K562 (cell line): ENCODE measurements at regions not wholly inside any gene's neighbourhood (a gene's known extent, or its start where the extent isn't known, plus 50 kb on each side); places are given as distances from the start of the nearest gene placed in this dataset.

Experiments used
- ATAC-seq: fragments of 200-7000 bp; cut with Tn5 transposase; 3 replicates; pipeline ENCODE4 v1.9.1; 2020; ENCODE audit warnings: moderate library complexity
- BruUV-seq: library from RNA; stranded (reverse); fragments of 400-500 nt; replicated peaks from 2 replicates; lab custom pipeline; 2021; lab: Mats Ljungman, UMichigan
- CTCF ChIA-PET: fragments of 300-600 bp; formaldehyde crosslinking; extraction: SDS; loops from one replicate; lab custom pipeline; 2021; ENCODE audit warnings: low intra/inter-chr PET ratio; lab: Yijun Ruan, JAX
- POLR2A ChIA-PET: fragments of 300-600, 350-650 bp; sonication (Branson Sonifier 250); formaldehyde crosslinking; extraction: SDS; loops from one replicate; lab custom pipeline; 2021; ENCODE audit warnings: antibody characterized with exemption, inconsistent platforms; lab: Yijun Ruan, JAX
- DNase-seq, 4 experiments: peaks; one replicate each; pipeline versions ENCODE4 v3.0.0 to v3.0.0-alpha.2; 2011 to 2018; ENCODE audit warnings: low spot score in 3 of 4, mixed read lengths in 3 of 4; ENCODE audit errors: extremely low read depth in 1 of 4
- FAIRE-seq: peaks from 2 replicates; lab custom pipeline; 2011; peaks lifted over from hg19 to GRCh38; lab: Jason Lieb, UNC
- H2AFZ ChIP-seq: 2 replicates; pipeline ENCODE4 v1.6.0; 2011; ENCODE audit warnings: low read depth, low read length, control low read depth, inconsistent platforms
- H3K27ac ChIP-seq: fragments of 200-600 bp; 3 replicates; pipeline ENCODE4 v1.8.0; 2011; ENCODE audit warnings: low read depth, mild to moderate bottlenecking, control low read depth, inconsistent platforms, low read length, moderate library complexity, mixed read lengths; ENCODE audit errors: extremely low read depth
- H3K27me3 ChIP-seq, 2 experiments: fragments of 300-600 bp in 1 of 2; 2 replicates in 1 of 2; 3 replicates in 1 of 2; pipeline versions ENCODE4 v1.6.0 to v1.8.0; 2011; ENCODE audit warnings: inconsistent platforms in 2 of 2, low read length in 2 of 2, mild to moderate bottlenecking in 1 of 2, mixed read lengths in 1 of 2, moderate library complexity in 1 of 2; ENCODE audit not compliant: control insufficient read depth in 2 of 2, insufficient read depth in 2 of 2
- H3K36me3 ChIP-seq: fragments of 300-600 bp; 3 replicates; pipeline ENCODE4 v1.8.0; 2011; ENCODE audit warnings: mild to moderate bottlenecking, low read length, inconsistent platforms; ENCODE audit not compliant: control insufficient read depth, insufficient read depth
- H3K4me1 ChIP-seq, 2 experiments: fragments of 200-600 bp in 1 of 2; replicated peaks in 1 of 2; 2 replicates in 1 of 2; 3 replicates in 1 of 2; pipeline versions ENCODE4 v1.5.1 to v1.8.0; 2011; ENCODE audit warnings: inconsistent platforms in 2 of 2, low read length in 2 of 2, mild to moderate bottlenecking in 1 of 2, mixed read lengths in 1 of 2, moderate library complexity in 1 of 2; ENCODE audit not compliant: control insufficient read depth in 2 of 2, insufficient read depth in 2 of 2
- H3K4me2 ChIP-seq: 2 replicates; pipeline ENCODE4 v1.6.1; 2011; ENCODE audit warnings: low read length, control low read depth, inconsistent platforms, mixed read lengths; ENCODE audit not compliant: insufficient read depth
- H3K4me3 ChIP-seq: fragments of 200-600 bp; sonication (generic), shearing (Covaris generic); 2 replicates; pipeline ENCODE4 v1.5.1; 2016; ENCODE audit warnings: control low read depth, inconsistent platforms
- H3K79me2 ChIP-seq: fragments of 200-600 bp; 3 replicates; pipeline ENCODE4 v1.8.0; 2011; ENCODE audit warnings: low read length, inconsistent platforms; ENCODE audit not compliant: control insufficient read depth, insufficient read depth
- H3K9ac ChIP-seq, 2 experiments: 2 replicates each; pipeline versions ENCODE4 v1.6.0 to v1.6.1; 2011; ENCODE audit warnings: low read depth in 2 of 2, low read length in 2 of 2, control low read depth in 1 of 2, inconsistent platforms in 1 of 2, mild to moderate bottlenecking in 1 of 2, mixed read lengths in 1 of 2; ENCODE audit not compliant: insufficient read depth in 1 of 2
- H3K9me1 ChIP-seq: one replicate; pipeline ENCODE4 v1.6.0; 2011; ENCODE audit warnings: inconsistent platforms, mild to moderate bottlenecking, low read length, moderate library complexity; ENCODE audit not compliant: control insufficient read depth, insufficient read depth
- H3K9me3 ChIP-seq: replicated peaks from 2 replicates; pipeline ENCODE4 v1.5.1; 2011; ENCODE audit warnings: low read depth, low read length, inconsistent platforms; ENCODE audit not compliant: control insufficient read depth, insufficient read depth
- H4K20me1 ChIP-seq: replicated peaks from 2 replicates; pipeline ENCODE4 v1.6.1; 2011; ENCODE audit warnings: low read length, inconsistent platforms, mixed read lengths; ENCODE audit not compliant: control insufficient read depth, insufficient read depth
- ATF3 ChIP-seq, 2 experiments: fragments of 450-650 bp in 1 of 2; sonication (generic) in 1 of 2; formaldehyde crosslinking in 1 of 2; IDR thresholded peaks in 1 of 2; conservative IDR thresholded peaks in 1 of 2; 2 replicates each; pipeline versions ENCODE4 v1.6.1 to v1.8.1; 2016 to 2023; ENCODE audit warnings: mild to moderate bottlenecking in 2 of 2, moderate library complexity in 2 of 2, inconsistent platforms in 1 of 2, missing genetic modification reagents in 1 of 2
- CBX8 ChIP-seq: fragments of 200-600 bp; sonication (generic); IDR thresholded peaks from 2 replicates; pipeline ENCODE4 v1.6.1; 2012; ENCODE audit warnings: borderline replicate concordance, mixed run types, low read depth, mild to moderate bottlenecking, moderate library complexity, mixed read lengths, low read length, control low read depth, inconsistent platforms; ENCODE audit not compliant: poor library complexity, severe bottlenecking; ENCODE audit errors: extremely low read depth
- CHD4 ChIP-seq: fragments of 200-600 bp; sonication (generic); IDR thresholded peaks from 3 replicates; pipeline ENCODE4 v1.6.1; 2012; ENCODE audit warnings: low read depth, mild to moderate bottlenecking, mixed read lengths, low read length, inconsistent platforms; ENCODE audit not compliant: insufficient read depth, insufficient replicate concordance, poor library complexity, severe bottlenecking
- ESRRA ChIP-seq: fragments of 450-650 bp; IDR thresholded peaks from 2 replicates; pipeline ENCODE4 v1.6.1; 2014; ENCODE audit warnings: low read depth, mild to moderate bottlenecking, moderate library complexity, borderline replicate concordance
- GABPB2 ChIP-seq: fragments of 250-450 bp; sonication (Bioruptor Pico); conservative IDR thresholded peaks from 2 replicates; pipeline ENCODE4 v1.5.1; 2021; ENCODE audit warnings: mild to moderate bottlenecking
- OTX1 ChIP-seq: fragments of 450-650 bp; formaldehyde crosslinking; IDR thresholded peaks from 2 replicates; pipeline ENCODE4 v1.4.0; 2022; ENCODE audit warnings: mild to moderate bottlenecking
- ZNF407 ChIP-seq: fragments of 450-650 bp; IDR thresholded peaks from 2 replicates; pipeline ENCODE4 v1.6.1; 2016; ENCODE audit warnings: low read depth
- WGBS: fragments of 100-300 bp; shearing (Covaris generic); methylation state at CpG from one replicate; pipeline ENCODE4 v1.1.6; 2016; ENCODE audit warnings: low coverage, mixed read lengths; ENCODE audit not compliant: insufficient coverage; ENCODE audit errors: missing lambda C conversion rate; 5-methylcytosine and 5-hydroxymethylcytosine counted together
- in situ Hi-C: fragments of 300-500 bp; cut with MboI; formaldehyde crosslinking; loops from 4 replicates; pipeline ENCODE4 v1.15.0; 2018; ENCODE audit warnings: inconsistent platforms, mixed read lengths
- intact Hi-C: fragments of 100-400 bp; cut with micrococcal nuclease; formaldehyde crosslinking; loops from 2 replicates; pipeline ENCODE4 v1.14.2; 2022
- TF ChIP-seq, protein P1 (sequence below): fragments of 250-450 bp; sonication (Bioruptor Pico); IDR thresholded peaks from 2 replicates; pipeline ENCODE4 v1.5.0; 2022; ENCODE audit warnings: mild to moderate bottlenecking
- TF ChIP-seq, protein P2 (sequence below): fragments of 450-650 bp; formaldehyde crosslinking; IDR thresholded peaks from 2 replicates; pipeline ENCODE4 v1.4.0; 2020; ENCODE audit warnings: mild to moderate bottlenecking, moderate library complexity

GRCh38 chr13:33448889-33449288 lies 163.3 kb upstream of the STARD13 start:
- Histone ChIP-seq H2AFZ (no peak overlapping the region), H3K36me3 (no peaks in the 10 kb centered on the region), H4K20me1 (no peaks in the 10 kb centered on the region), H3K27me3 (no peaks in the 10 kb centered on the region), H3K4me2 (no peak overlapping the region), H3K79me2 (no peaks in the 10 kb centered on the region), H3K4me1 (no peaks in the 10 kb centered on the region; a peak in 1 of 5 replicates), H3K9me3 (no peaks in the 10 kb centered on the region), H3K27ac (no peak overlapping the region), H3K4me3 (no peak overlapping the region), H3K9me1 (no peaks in the 10 kb centered on the region), H3K9ac (no peak overlapping the region)
- ChIA-PET POLR2A (no interaction called here), CTCF (no interaction called here)
- FAIRE-seq (no peak), DNase-seq (no peak), ATAC-seq (no peak)
- intact Hi-C loops (no loop called here), in situ Hi-C loops (no loop called here)
- WGBS = 0% methylated on average over 1 of the region's 1 CpG
- no TSS peak for BruUV-seq
- TF ChIP-seq ESRRA (no peak), CHD4 (no peak), ZNF407 (no peak), GABPB2 (CRISPR knock-in tag) (no peak), OTX1 (CRISPR knock-in tag) (no peak), CBX8 (no peak), ATF3 (IDR thresholded peaks at IDR 0.05) (no peak), ATF3 (CRISPR knock-in tag; conservative IDR thresholded peaks at IDR 0.05) (no peak)
- TF ChIP-seq, protein P1, sequence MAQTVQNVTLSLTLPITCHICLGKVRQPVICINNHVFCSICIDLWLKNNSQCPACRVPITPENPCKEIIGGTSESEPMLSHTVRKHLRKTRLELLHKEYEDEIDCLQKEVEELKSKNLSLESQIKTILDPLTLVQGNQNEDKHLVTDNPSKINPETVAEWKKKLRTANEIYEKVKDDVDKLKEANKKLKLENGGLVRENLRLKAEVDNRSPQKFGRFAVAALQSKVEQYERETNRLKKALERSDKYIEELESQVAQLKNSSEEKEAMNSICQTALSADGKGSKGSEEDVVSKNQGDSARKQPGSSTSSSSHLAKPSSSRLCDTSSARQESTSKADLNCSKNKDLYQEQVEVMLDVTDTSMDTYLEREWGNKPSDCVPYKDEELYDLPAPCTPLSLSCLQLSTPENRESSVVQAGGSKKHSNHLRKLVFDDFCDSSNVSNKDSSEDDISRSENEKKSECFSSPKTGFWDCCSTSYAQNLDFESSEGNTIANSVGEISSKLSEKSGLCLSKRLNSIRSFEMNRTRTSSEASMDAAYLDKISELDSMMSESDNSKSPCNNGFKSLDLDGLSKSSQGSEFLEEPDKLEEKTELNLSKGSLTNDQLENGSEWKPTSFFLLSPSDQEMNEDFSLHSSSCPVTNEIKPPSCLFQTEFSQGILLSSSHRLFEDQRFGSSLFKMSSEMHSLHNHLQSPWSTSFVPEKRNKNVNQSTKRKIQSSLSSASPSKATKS = no peak
- TF ChIP-seq, protein P2, sequence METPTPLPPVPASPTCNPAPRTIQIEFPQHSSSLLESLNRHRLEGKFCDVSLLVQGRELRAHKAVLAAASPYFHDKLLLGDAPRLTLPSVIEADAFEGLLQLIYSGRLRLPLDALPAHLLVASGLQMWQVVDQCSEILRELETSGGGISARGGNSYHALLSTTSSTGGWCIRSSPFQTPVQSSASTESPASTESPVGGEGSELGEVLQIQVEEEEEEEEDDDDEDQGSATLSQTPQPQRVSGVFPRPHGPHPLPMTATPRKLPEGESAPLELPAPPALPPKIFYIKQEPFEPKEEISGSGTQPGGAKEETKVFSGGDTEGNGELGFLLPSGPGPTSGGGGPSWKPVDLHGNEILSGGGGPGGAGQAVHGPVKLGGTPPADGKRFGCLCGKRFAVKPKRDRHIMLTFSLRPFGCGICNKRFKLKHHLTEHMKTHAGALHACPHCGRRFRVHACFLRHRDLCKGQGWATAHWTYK (CRISPR knock-in tag) = no peak
